BJ (cell line): ENCODE measurements at regions not wholly inside any gene's neighbourhood (a gene's known extent, or its start where the extent isn't known, plus 50 kb on each side); places are given as distances from the start of the nearest gene placed in this dataset.
"Not testable (repeated sequence)": the region's sequence is repeated elsewhere in the genome, so short reads cannot be mapped to it uniquely, and the experiment has no call there.

Source experiments
- CTCF ChIA-PET: fragments of 350-600 bp; formaldehyde crosslinking; extraction: SDS; loops from one replicate; lab custom pipeline; 2021; ENCODE audit warnings: antibody characterized with exemption, inconsistent platforms; lab: Yijun Ruan, JAX
- POLR2A ChIA-PET: fragments of 300-600 bp; sonication (Branson Sonifier 250); formaldehyde crosslinking; extraction: SDS; loops from one replicate; lab custom pipeline; 2021; ENCODE audit warnings: antibody characterized with exemption; lab: Charles Lee
- DNase-seq: peaks from one replicate; pipeline ENCODE4 v3.0.0-alpha.2; 2011; ENCODE audit warnings: low read depth
- H3K27me3 ChIP-seq: 2 replicates; pipeline ENCODE4 v1.6.0; 2011; ENCODE audit warnings: low read length; ENCODE audit not compliant: control insufficient read depth, insufficient read depth
- H3K36me3 ChIP-seq: 2 replicates; pipeline ENCODE4 v1.5.1; 2011; ENCODE audit warnings: low read length; ENCODE audit not compliant: control insufficient read depth, insufficient read depth
- H3K4me3 ChIP-seq: 2 replicates; pipeline ENCODE4 v1.5.1; 2011; ENCODE audit warnings: low read depth, mild to moderate bottlenecking, control low read depth, low read length
- CTCF ChIP-seq: IDR thresholded peaks from 2 replicates; pipeline ENCODE4 v1.5.1; 2011; ENCODE audit warnings: low read depth, mild to moderate bottlenecking, control low read depth, inconsistent platforms, low read length, moderate library complexity; ENCODE audit not compliant: insufficient read depth

- ChIA-PET POLR2A (no interaction called here), CTCF (no interaction called here)
- no peak for DNase-seq
- H3K4me3 ChIP-seq = no peak overlapping the region
- H3K36me3 ChIP-seq = no peaks in the 10 kb centered on the region
- no peak for TF ChIP-seq CTCF
- H3K27me3 ChIP-seq = no peaks in the 10 kb centered on the region; the same call in 1 of the 2 replicates
Observed at GRCh38 chr7:68980011-68980410, 618.3 kb upstream of the AUTS2 start.

GRCh38 chr7:68980432-68980831 is 617.8 kb upstream of the AUTS2 start:
- H3K27me3 ChIP-seq, DNase-seq, POLR2A ChIA-PET, CTCF ChIA-PET, H3K36me3 ChIP-seq, H3K4me3 ChIP-seq: not testable (repeated sequence)

GRCh38 chr7:68984306-68984705 is 614.0 kb upstream of the AUTS2 start:
- no peak for DNase-seq
- Histone ChIP-seq H3K36me3 (no peaks in the 10 kb centered on the region), H3K27me3 (no peaks in the 10 kb centered on the region), H3K4me3 (no peak overlapping the region)
- ChIA-PET CTCF (interaction anchor here (0.5 kb wide), 1 partner anchor 1849 kb away, joined by 4 read pairs; no protein-coding TSS in a partner anchor), POLR2A (no interaction called here)
- TF ChIP-seq CTCF = no peak

GRCh38 chr7:68994841-68995240 is 603.4 kb upstream of the AUTS2 start:
- Histone ChIP-seq H3K4me3 (no peak overlapping the region), H3K27me3 (no peaks in the 10 kb centered on the region), H3K36me3 (no peaks in the 10 kb centered on the region)
- CTCF ChIA-PET = no interaction called here
- TF ChIP-seq CTCF = no peak
- POLR2A ChIA-PET = no interaction called here
- DNase-seq = no peak

GRCh38 chr7:68998136-68998535 is 600.1 kb upstream of the AUTS2 start:
- Histone ChIP-seq H3K36me3 (no peaks in the 10 kb centered on the region), H3K27me3 (no peaks in the 10 kb centered on the region), H3K4me3 (no peak overlapping the region)
- no peak for TF ChIP-seq CTCF
- DNase-seq = no peak
- ChIA-PET POLR2A (no interaction called here), CTCF (no interaction called here)

- Histone ChIP-seq H3K4me3 (no peak overlapping the region), H3K27me3 (no peaks in the 10 kb centered on the region), H3K36me3 (no peaks in the 10 kb centered on the region)
- TF ChIP-seq CTCF = no peak
- ChIA-PET POLR2A (no interaction called here), CTCF (no interaction called here)
- no peak for DNase-seq
Observed at GRCh38 chr7:69002416-69002815, 595.9 kb upstream of the AUTS2 start.
